ENCODE measurements at regions not wholly inside any gene's neighbourhood (a gene's known extent, or its start where the extent isn't known, plus 50 kb on each side); places are given as distances from the start of the nearest gene placed in this dataset.

GRCh38 chr6:170160031-170160627, 130.7 kb downstream of the DLL1 start:
- no peak for FAIRE-seq

GRCh38 chr6:170159022-170159965, 131.6 kb downstream of the DLL1 start:
- FAIRE-seq = no peak

GRCh38 chr6:170158296-170159021, 132.4 kb downstream of the DLL1 start:
- FAIRE-seq = no peak

GRCh38 chr6:170157567-170158218, 133.2 kb downstream of the DLL1 start:
- FAIRE-seq = no peak

- FAIRE-seq = no peak
These were observed 134.2 kb downstream of the DLL1 start for GRCh38 chr6:170156448-170157375.

- no peak for FAIRE-seq
These were observed 135.2 kb downstream of the DLL1 start for GRCh38 chr6:170155464-170156196.

GRCh38 chr6:170153436-170154319, 137.2 kb downstream of the DLL1 start:
- no peak for FAIRE-seq

GRCh38 chr6:170152989-170153388, 137.9 kb downstream of the DLL1 start:
- FAIRE-seq = no peak

- FAIRE-seq = no peak
These were observed 138.6 kb downstream of the DLL1 start for GRCh38 chr6:170152124-170152926.

GRCh38 chr6:170151804-170152123, 139.1 kb downstream of the DLL1 start:
- no peak for FAIRE-seq

- FAIRE-seq = no peak
These were observed 139.5 kb downstream of the DLL1 start for GRCh38 chr6:170151321-170151771.

GRCh38 chr6:170150590-170150945, 140.3 kb downstream of the DLL1 start:
- no peak for FAIRE-seq

GRCh38 chr6:170149681-170150589, 140.9 kb downstream of the DLL1 start:
- no peak for FAIRE-seq

- FAIRE-seq = no peak
These were observed 142.0 kb downstream of the DLL1 start for GRCh38 chr6:170148709-170149470.

GRCh38 chr6:170147832-170148708, 142.8 kb downstream of the DLL1 start:
- no peak for FAIRE-seq

GRCh38 chr6:170147056-170147787, 143.7 kb downstream of the DLL1 start:
- no peak for FAIRE-seq

Measured in colon (tissue), 2 donors.